ENCODE measurements at regions not wholly inside any gene's neighbourhood (a gene's known extent, or its start where the extent isn't known, plus 50 kb on each side); places are given as distances from the start of the nearest gene placed in this dataset.
"Not testable (repeated sequence)": the region's sequence is repeated elsewhere in the genome, so short reads cannot be mapped to it uniquely, and the experiment has no call there.

DNA sequence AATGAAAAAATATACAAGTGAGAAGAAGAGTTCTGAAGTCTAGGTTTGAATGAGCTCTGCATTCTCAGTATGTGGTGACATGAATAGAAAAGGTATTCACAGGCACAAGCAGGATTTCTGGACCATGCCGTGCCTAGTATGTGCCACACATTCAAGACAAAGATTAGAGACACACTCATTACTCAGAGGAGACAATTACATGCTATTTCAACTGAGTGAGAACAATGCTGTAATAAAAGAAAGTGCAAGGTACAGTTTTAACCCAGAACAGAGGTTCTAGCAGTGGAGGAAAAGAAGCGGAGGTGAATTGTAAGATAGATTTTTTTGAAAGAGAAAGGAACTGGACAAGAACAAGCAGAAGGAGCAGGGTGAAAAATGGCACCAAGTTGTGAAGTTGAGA, 121.0 kb upstream of the RASGEF1B start:
- TF ChIP-seq ZNF274 (IDR thresholded peaks at IDR 0.05; ENCODE audit: low read depth, low read length): no peak
- H3K4me3 ChIP-seq (ENCODE audit: low read length): no peak overlapping the region

DNA sequence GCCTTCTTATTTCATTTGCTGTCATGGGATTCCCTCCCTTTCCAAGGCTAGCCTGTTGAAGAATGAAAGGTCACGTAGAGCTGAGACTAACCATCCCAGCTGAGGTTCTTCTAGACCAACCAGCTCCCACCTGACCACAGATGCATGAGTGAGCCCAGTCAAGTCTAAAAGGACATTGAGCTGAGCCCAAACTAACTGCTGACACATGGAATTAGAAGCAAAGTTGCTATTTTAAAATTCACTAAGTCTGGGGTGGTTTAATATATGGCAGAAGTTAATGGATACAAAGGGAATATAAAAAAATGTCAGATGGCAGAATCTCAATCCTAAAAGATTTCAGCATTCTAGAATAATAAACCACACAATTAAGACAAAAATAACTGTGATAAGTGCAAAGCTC, 118.9 kb upstream of the RASGEF1B start:
- no peak overlapping the region for H3K4me3 ChIP-seq (ENCODE audit: low read length)
- no peak for TF ChIP-seq ZNF274 (IDR thresholded peaks at IDR 0.05; ENCODE audit: low read depth, low read length)

DNA sequence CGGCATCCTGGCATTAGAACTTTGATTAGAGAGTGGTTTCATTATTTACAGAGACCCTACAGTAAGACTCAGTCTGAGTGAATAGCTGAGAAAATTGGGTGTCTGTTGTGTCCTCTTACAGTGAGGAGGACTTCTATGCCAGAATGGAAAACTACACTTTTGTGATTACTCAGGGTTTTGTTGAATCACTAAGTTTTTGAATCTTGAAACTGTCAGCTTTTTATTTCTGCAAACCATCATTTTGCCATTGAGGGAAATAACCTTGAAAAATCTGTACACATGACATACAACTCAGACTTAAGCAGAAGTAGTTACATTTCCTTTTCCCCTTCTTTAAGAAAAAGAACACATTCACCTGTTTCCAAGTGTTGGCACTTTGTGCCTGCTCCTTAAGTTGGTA, 117.6 kb upstream of the RASGEF1B start:
- no peak overlapping the region for H3K4me3 ChIP-seq (ENCODE audit: low read length)
- TF ChIP-seq ZNF274 (IDR thresholded peaks at IDR 0.05; ENCODE audit: low read depth, low read length): no peak

DNA sequence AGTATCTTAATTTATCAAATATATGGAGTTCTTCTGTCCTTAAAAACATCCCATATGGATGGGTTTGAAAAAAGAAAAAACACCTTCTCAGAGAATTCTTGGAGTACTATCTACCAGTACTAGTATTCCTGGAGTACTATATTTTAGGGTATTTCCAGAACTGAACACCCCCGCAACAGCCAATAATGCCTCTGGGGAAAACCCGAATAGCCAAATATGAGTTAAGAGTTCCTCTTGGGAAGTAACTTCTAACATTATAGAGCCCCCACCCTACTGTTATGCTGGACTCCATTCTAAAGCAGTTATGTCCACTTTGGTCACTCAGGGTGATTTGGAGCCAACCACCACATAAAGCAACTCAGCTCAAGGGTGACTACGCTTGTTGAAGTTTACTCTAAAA, 115.0 kb upstream of the RASGEF1B start:
- H3K4me3 ChIP-seq (ENCODE audit: low read length): no peak overlapping the region
- TF ChIP-seq ZNF274 (IDR thresholded peaks at IDR 0.05; ENCODE audit: low read depth, low read length): no peak

DNA sequence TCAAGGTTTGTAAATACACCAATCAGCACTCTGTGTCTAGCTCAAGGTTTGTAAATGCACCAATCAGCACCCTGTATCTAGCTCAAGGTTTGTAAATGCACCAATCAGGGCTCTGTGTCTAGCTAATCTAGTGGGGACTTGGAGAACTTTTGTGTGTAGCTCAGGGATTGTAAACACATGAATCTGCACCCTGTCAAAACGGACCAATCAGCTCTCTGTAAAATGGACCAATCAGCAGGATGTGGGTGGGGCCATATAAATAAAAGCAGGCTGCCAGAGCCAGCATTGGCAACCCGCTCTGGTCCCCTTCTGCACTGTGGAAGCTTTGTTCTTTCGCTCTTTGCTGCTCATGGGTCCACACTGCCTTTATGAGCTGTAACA, 109.3 kb upstream of the RASGEF1B start:
- H3K4me3 ChIP-seq (ENCODE audit: low read length): not testable (repeated sequence)

DNA sequence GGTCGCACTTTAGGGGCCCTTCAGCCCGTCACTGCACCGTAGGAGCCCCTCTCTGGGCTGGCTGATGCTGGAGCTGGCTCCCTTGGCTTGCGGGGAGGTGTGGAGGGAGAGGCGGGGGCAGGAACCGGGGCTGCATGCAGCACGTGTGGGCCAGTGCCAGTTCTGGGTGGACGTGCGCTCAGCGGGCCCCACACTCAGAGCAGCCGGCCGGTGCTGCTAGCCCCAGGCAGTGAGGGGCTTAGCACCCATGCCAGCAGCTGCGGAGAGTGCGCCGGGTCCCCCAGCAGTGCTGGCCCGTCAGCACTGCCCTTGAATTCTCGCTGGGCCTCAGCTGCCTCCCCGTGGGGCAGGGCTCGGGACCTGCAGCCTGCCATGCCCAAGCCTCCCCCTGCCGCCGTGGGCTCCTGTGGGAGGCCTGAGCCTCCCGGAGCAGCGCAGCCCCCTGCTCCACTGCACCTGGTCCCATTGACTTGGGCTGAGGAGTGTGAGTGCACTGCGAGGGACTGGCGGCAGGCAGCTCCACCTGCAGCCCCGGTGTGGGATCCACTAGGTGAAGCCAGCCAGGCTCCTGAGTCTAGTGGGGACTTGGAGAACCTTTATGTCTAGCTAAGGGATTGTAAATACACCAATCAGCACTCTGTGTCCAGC, 108.8 kb upstream of the RASGEF1B start:
- TF ChIP-seq ZNF274 (IDR thresholded peaks at IDR 0.05; ENCODE audit: low read depth, low read length): no peak
- no peak overlapping the region for H3K4me3 ChIP-seq (ENCODE audit: low read length)

DNA sequence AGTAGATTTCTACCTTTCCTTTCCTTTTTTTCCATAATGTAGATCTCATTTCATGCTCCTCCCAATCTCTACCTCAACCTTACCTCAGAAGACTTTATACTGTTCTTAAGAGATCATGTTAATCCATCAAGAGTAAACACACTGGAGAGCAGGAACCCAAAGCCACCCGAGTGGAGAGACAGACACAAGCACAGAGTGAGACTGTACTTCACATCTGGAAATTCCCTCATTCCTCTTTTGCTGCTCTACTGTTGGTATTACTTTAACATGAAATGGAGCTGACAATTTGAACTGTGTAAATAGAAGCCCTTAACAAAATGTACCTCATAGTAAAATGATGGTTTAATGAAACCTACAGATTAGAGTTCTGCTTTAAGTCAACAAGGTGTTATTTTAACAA, 105.7 kb upstream of the RASGEF1B start:
- TF ChIP-seq ZNF274 (IDR thresholded peaks at IDR 0.05; ENCODE audit: low read depth, low read length): no peak
- no peak overlapping the region for H3K4me3 ChIP-seq (ENCODE audit: low read length)

DNA sequence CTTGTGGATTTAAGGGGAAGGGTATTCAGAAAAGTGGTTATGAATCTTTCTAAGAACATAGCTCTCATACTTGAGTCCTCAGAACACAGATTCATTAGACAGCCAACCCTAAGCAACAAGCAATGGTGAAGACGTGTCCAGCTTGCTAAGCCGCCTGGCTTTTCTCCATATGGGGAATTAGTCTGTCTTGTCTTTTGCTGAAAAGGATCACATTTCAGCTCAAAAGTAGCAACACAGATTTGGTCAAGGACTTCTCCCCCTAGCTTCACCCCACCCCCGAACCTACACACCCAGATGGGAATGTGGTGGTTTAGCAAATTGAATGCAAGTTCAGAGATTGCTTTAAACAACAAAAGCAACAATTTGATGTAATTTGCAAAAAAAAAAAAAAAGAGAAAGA, 103.3 kb upstream of the RASGEF1B start:
- no peak overlapping the region for H3K4me3 ChIP-seq (ENCODE audit: low read length)
- no peak for TF ChIP-seq ZNF274 (IDR thresholded peaks at IDR 0.05; ENCODE audit: low read depth, low read length)

DNA sequence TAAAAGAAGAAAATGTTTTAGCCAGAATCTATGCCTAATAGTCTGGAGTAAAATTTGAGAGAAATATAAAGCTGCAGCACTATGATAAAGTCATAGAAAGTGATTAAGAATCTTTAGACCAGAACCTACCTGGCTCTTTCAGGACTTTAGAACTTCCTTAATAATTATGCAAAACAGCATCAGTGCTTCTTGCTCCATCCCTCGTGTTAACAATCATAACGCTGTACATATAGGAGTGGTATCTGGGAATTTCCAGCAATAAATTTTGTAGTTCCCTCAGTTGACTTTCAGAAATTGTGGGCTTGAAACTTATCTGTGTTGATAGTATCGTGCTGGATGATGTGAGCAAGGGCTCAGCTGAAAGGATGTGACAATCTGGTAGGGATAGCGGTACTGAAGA, 102.1 kb upstream of the RASGEF1B start:
- no peak for TF ChIP-seq ZNF274 (IDR thresholded peaks at IDR 0.05; ENCODE audit: low read depth, low read length)

DNA sequence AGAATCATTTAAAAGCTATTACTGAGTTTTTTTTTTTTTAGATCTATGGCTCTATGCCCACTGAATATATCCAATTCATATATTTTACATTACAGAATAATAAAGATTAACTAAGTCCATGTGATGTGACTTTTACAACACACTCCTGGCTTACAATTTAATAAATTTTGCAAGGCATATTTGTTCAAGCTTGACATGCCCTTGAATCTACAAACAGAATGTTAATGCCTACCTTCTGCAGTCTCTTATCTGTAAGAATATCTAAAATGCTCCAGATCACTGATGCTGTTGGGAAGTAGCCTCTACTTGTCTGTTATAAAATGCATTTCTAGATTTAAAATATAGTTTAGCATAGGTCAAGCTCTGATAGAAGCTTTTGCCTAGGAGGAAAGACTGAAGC, 100.7 kb upstream of the RASGEF1B start:
- no peak for TF ChIP-seq ZNF274 (IDR thresholded peaks at IDR 0.05; ENCODE audit: low read depth, low read length)

More for the DNA sequence above, 102.1 kb upstream of the RASGEF1B start:
- no peak overlapping the region for H3K4me3 ChIP-seq (ENCODE audit: low read length)

DNA sequence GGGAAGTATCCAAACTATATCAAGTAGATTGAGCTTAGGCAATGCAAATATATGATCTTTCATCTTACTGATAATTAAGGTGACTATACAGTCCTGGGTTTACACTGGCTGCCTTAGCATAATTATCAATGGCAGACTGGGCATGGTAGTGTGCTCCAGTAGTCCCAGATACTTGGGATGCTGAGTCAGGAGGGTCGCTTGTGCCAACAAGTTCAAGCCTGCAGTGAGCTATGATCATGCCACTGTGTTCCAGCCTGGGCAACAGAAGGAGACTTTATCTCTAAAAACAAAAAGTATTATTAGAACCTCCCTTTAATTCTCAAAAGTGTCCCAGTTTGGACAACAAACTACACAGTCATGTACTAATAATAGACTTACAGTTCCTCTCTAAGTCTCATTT, 99.4 kb upstream of the RASGEF1B start:
- TF ChIP-seq ZNF274 (IDR thresholded peaks at IDR 0.05; ENCODE audit: low read depth, low read length): no peak
- H3K4me3 ChIP-seq (ENCODE audit: low read length): no peak overlapping the region

More for the DNA sequence above, 100.7 kb upstream of the RASGEF1B start:
- no peak overlapping the region for H3K4me3 ChIP-seq (ENCODE audit: low read length)

DNA sequence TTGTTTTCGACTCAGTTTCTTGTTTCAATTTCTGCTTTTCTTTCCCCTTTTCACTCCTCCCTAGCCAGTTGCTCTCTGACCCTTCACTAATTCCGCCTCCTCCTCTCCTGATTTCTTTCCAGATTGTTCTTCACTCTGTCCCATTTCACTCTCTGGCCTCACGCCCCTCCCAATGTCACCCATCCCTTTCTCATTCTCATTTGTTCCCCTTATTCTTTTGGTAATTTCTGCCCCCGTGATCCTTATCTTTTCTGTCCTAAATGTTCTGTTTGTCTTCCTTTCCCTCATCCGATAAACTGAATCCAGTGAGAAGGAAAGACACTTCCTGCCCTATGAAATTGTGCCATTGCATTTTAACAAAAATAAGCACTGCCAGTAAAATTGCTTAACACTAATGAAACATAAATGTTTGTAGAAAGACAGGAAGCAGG, 94.5 kb upstream of the RASGEF1B start:
- no peak overlapping the region; the same call in 1 of the 2 replicates for H3K4me3 ChIP-seq (ENCODE audit: low read length)
- TF ChIP-seq ZNF274 (IDR thresholded peaks at IDR 0.05; ENCODE audit: low read depth, low read length): no peak

DNA sequence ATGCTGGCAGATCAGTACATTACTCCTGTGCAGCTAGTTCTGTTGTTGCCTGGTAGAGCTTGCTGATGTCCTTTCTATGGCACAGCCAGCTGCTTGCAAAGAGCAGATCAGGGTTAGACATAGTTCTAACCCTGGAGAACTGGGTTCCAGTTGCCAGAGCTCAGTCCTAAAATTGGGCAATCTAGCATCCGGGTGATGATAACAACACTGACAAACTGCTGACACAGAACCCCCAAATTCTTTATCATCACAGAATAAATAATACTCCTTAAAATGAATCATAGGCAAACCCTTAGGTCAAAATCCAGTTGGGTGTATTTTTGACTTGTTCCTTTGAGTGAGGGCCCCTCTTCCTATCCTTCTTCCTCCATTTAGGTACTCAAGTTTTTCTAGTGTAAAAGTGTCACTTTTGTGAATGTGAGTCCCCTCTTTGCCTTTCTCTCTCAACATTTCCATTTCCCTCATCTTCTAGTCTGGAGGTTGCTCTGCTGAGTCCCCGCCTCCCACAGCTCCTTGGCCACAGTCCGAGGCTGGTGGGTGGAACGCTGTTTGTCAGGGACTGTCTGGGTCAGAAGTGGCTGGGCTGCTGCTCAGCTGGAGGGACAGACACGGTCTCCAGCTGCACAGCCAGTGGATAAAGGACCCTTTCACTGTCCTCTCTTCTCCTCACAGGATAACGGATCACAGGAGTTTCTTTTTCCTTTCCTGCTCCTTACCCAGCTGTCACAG, 93.6 kb upstream of the RASGEF1B start:
- H3K4me3 ChIP-seq (ENCODE audit: low read length): no peak overlapping the region; the same call in 1 of the 2 replicates
- no peak for TF ChIP-seq ZNF274 (IDR thresholded peaks at IDR 0.05; ENCODE audit: low read depth, low read length)

DNA sequence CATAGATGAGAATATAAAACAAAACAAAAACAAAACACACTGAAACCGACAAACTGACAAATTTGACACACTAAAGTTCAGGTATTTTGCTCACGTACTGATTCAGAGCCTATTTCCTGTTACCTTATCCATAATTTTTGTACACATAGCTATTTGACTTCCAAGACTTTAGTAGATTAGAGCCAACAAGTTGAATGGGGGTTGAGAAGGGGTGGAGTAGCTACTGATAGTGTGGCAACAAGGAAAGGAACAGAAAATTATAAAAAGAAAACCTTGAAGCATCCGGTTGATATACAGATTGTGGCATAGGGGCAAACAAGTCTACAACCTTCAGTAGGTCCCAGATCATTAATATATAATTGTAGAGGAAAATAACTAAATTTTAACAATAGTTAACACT, 92.3 kb upstream of the RASGEF1B start:
- no peak overlapping the region for H3K4me3 ChIP-seq (ENCODE audit: low read length)
- no peak for TF ChIP-seq ZNF274 (IDR thresholded peaks at IDR 0.05; ENCODE audit: low read depth, low read length)

DNA sequence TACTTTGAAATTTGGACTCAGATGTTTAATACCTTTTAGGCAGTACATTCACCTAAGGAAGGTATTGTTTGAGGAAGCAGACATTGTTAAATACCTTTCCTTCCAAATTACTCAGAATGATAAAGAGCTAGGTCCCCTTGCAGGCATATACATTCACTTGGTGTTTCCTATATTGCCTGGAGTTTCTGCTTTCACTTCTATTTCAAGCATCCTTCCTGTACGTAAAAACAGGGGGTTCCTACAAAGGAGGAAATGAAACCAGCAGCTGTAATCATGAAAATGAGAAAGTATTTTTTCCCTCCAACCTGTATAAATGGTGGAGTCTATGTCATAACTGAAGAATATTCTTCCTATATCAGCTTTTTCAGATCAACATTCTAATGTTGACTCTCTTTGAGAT, 90.4 kb upstream of the RASGEF1B start:
- TF ChIP-seq ZNF274 (IDR thresholded peaks at IDR 0.05; ENCODE audit: low read depth, low read length): no peak
- no peak overlapping the region for H3K4me3 ChIP-seq (ENCODE audit: low read length)

DNA sequence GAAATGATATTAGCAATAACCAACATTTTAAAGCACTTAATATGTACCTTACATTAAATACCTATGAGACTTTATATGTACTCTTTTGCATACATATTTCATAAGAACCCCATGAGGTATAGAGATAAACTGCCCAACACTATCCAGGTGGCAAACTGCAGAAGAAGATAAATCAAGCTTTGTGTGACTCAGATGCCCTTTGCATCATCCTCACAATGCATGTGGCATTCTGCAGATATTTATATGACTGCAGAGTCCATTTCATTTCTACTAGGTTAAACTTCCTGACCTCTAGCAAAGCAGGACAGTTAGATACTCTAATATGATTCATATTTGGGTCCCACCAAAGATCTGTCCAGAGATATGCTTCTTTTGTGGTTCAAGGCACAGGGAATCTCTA, 85.6 kb upstream of the RASGEF1B start:
- TF ChIP-seq ZNF274 (IDR thresholded peaks at IDR 0.05; ENCODE audit: low read depth, low read length): no peak
- H3K4me3 ChIP-seq (ENCODE audit: low read length): no peak overlapping the region

Measured in GM08714 (cell line).